Lower leg skin (tissue), 3 donors: ENCODE measurements at regions not wholly inside any gene's neighbourhood (a gene's known extent, or its start where the extent isn't known, plus 50 kb on each side); places are given as distances from the start of the nearest gene placed in this dataset.

Source experiments
- POLR2A ChIP-seq, 2 donors: fragments of 450-650 bp; IDR thresholded peaks; one replicate each; pipeline ENCODE4 v1.6.1; 2016 to 2017; ENCODE audit warnings: antibody characterized with exemption in 2 of 2, mild to moderate bottlenecking in 1 of 2, moderate library complexity in 1 of 2
- TF ChIP-seq, protein P1 (sequence below), 3 donors: fragments of 450-650 bp; IDR thresholded peaks; one replicate each; pipeline ENCODE4 v1.5.1; 2016; ENCODE audit warnings: antibody characterized with exemption in 3 of 3, mild to moderate bottlenecking in 3 of 3, moderate library complexity in 2 of 3

DNA sequence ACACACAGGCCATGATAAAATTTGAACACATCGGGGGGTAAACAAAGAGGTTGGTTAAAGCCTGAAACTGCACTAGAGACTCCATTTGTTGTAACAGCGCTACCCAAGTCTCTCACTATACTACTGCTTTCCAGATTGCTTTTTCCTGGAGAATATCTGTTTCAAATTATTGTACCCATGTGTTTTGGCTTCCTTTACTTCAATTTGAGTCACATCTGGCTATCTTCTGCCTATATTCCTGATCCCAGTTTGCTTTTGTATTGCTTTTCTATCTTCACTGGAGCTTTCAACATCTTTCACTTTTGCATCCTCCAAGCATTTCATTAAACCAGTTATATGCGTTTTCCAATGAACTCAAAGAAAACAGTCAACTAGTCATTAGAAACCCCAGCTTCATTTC, 404.7 kb downstream of the MLLT3 start:
- TF ChIP-seq, protein P1, sequence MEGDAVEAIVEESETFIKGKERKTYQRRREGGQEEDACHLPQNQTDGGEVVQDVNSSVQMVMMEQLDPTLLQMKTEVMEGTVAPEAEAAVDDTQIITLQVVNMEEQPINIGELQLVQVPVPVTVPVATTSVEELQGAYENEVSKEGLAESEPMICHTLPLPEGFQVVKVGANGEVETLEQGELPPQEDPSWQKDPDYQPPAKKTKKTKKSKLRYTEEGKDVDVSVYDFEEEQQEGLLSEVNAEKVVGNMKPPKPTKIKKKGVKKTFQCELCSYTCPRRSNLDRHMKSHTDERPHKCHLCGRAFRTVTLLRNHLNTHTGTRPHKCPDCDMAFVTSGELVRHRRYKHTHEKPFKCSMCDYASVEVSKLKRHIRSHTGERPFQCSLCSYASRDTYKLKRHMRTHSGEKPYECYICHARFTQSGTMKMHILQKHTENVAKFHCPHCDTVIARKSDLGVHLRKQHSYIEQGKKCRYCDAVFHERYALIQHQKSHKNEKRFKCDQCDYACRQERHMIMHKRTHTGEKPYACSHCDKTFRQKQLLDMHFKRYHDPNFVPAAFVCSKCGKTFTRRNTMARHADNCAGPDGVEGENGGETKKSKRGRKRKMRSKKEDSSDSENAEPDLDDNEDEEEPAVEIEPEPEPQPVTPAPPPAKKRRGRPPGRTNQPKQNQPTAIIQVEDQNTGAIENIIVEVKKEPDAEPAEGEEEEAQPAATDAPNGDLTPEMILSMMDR (IDR thresholded peaks at IDR 0.05) = no peak
- no peak for TF ChIP-seq POLR2A (IDR thresholded peaks at IDR 0.05)
